ENCODE measurements at regions not wholly inside any gene's neighbourhood (a gene's known extent, or its start where the extent isn't known, plus 50 kb on each side); places are given as distances from the start of the nearest gene placed in this dataset.

GRCh38 chr5:155406815-155407214, 393.3 kb downstream of the KIF4B start:
- Histone ChIP-seq H2AFZ (ENCODE audit: low read depth, low read length) (no peak overlapping the region), H3K27ac (ENCODE audit: extremely low read depth, low read depth, low read length) (no peak overlapping the region), H3K4me1 (replicated peaks in 1 of 2; ENCODE audit: control insufficient read depth in 2 of 2, insufficient read depth in 2 of 2, low read length in 2 of 2) (no peaks in the 10 kb centered on the region), H3K4me3 (no peak overlapping the region), H4K20me1 (replicated peaks; ENCODE audit: control insufficient read depth, insufficient read depth, low read length) (no peaks in the 10 kb centered on the region), H3K9ac (ENCODE audit: insufficient read depth in 1 of 2, low read depth in 2 of 2, low read length in 2 of 2) (no peak overlapping the region), H3K9me1 (ENCODE audit: control insufficient read depth, insufficient read depth, low read length) (no peaks in the 10 kb centered on the region), H3K9me3 (replicated peaks; ENCODE audit: control insufficient read depth, insufficient read depth, low read depth, low read length) (no peaks in the 10 kb centered on the region; the same call in 1 of the 2 replicates), H3K4me2 (ENCODE audit: insufficient read depth, low read length) (no peak overlapping the region), H3K27me3 (ENCODE audit: control insufficient read depth in 2 of 2, insufficient read depth in 2 of 2, low read length in 2 of 2) (no peaks in the 10 kb centered on the region), H3K36me3 (ENCODE audit: control insufficient read depth, insufficient read depth, low read length) (no peaks in the 10 kb centered on the region), H3K79me2 (ENCODE audit: control insufficient read depth, insufficient read depth, low read length) (no peaks in the 10 kb centered on the region)
- TF ChIP-seq SFPQ (IDR thresholded peaks at IDR 0.05; ENCODE audit: low read depth, low read length), result no peak
- TF ChIP-seq ZNF695 (CRISPR knock-in tag; IDR thresholded peaks at IDR 0.05), result no peak
- no peak for TF ChIP-seq SMAD3 (CRISPR knock-in tag; conservative IDR thresholded peaks at IDR 0.05)
- no peak for TF ChIP-seq PHB (CRISPR knock-in tag; IDR thresholded peaks at IDR 0.05)
- TF ChIP-seq ZNF3 (CRISPR knock-in tag; IDR thresholded peaks at IDR 0.05), result no peak
- no peak for TF ChIP-seq ZNF224 (CRISPR knock-in tag; IDR thresholded peaks at IDR 0.05)
- TF ChIP-seq ZNF609 (CRISPR knock-in tag; IDR thresholded peaks at IDR 0.05; ENCODE audit: borderline replicate concordance), result no peak
- no peak for TF ChIP-seq THAP7 (CRISPR knock-in tag; IDR thresholded peaks at IDR 0.05)
- no peak for TF ChIP-seq NFE2L1 (tag; IDR thresholded peaks at IDR 0.05; ENCODE audit: borderline replicate concordance, low read depth)
- DNase-seq (ENCODE audit: extremely low read depth in 1 of 4, low spot score in 3 of 4) (no peak), ATAC-seq (no peak), FAIRE-seq (no peak)
- intact Hi-C loops (cut with micrococcal nuclease) (no loop called here), in situ Hi-C loops (cut with MboI) (no loop called here)
- CTCF ChIA-PET (ENCODE audit: low intra/inter-chr PET ratio), result no interaction called here
- 0% methylated on average over 4 of the region's 4 CpGs for WGBS (ENCODE audit: insufficient coverage, low coverage, missing lambda C conversion rate)
- POLR2A ChIA-PET, result no interaction called here
- BruUV-seq (replicated peaks), result no TSS peak
